RWPE2 (cell line): ENCODE measurements at regions not wholly inside any gene's neighbourhood (a gene's known extent, or its start where the extent isn't known, plus 50 kb on each side); places are given as distances from the start of the nearest gene placed in this dataset.

ENCODE experiments used
- ATAC-seq: fragments of 200-7000 bp; cut with Tn5 transposase; 3 replicates; pipeline ENCODE4 v1.9.1; 2021; ENCODE audit warnings: low read depth
- DNase-seq: peaks from one replicate; pipeline ENCODE4 v3.0.0-alpha.2; 2020; ENCODE audit warnings: low spot score
- H3K27ac ChIP-seq: fragments of 450-650 bp; 2 replicates; pipeline ENCODE4 v1.5.1; 2017; ENCODE audit warnings: mild to moderate bottlenecking; ENCODE audit not compliant: poor library complexity, severe bottlenecking
- H3K27me3 ChIP-seq: fragments of 250-450 bp; sonication (Bioruptor Pico); 2 replicates; pipeline ENCODE4 v1.5.1; 2021; ENCODE audit warnings: mild to moderate bottlenecking, moderate library complexity; ENCODE audit not compliant: insufficient read depth, poor library complexity, severe bottlenecking
- H3K36me3 ChIP-seq: fragments of 250-450 bp; sonication (Bioruptor Pico); 2 replicates; pipeline ENCODE4 v1.5.1; 2020; ENCODE audit warnings: low read depth, mild to moderate bottlenecking, moderate library complexity
- H3K4me1 ChIP-seq: fragments of 250-450 bp; sonication (Bioruptor Pico); 2 replicates; pipeline ENCODE4 v1.5.1; 2021; ENCODE audit warnings: mild to moderate bottlenecking, moderate library complexity; ENCODE audit not compliant: insufficient read depth, poor library complexity, severe bottlenecking
- H3K4me3 ChIP-seq: fragments of 250-450 bp; sonication (Bioruptor Pico); 2 replicates; pipeline ENCODE4 v1.5.1; 2021; ENCODE audit warnings: mild to moderate bottlenecking, moderate library complexity; ENCODE audit not compliant: severe bottlenecking
- H3K9me3 ChIP-seq: fragments of 250-450 bp; sonication (Bioruptor Pico); 2 replicates; pipeline ENCODE4 v1.5.1; 2021; ENCODE audit warnings: mild to moderate bottlenecking, moderate library complexity; ENCODE audit not compliant: severe bottlenecking
- CTCF ChIP-seq: fragments of 450-650 bp; IDR thresholded peaks from one replicate; pipeline ENCODE4 v1.5.1; 2017; ENCODE audit warnings: mild to moderate bottlenecking, moderate library complexity; ENCODE audit not compliant: poor library complexity, severe bottlenecking

GRCh38 chr2:103295591-103295990 is 533.8 kb downstream of the TMEM182 start:
- no peak for TF ChIP-seq CTCF
- peaks cover 55% of the 10 kb centered on the region for H3K27me3 ChIP-seq
- no peak for ATAC-seq

GRCh38 chr2:103324671-103325070 is 562.8 kb downstream of the TMEM182 start:
- DNase-seq (no peak), ATAC-seq (no peak)
- H3K9me3 ChIP-seq = no peaks in the 10 kb centered on the region
- H3K36me3 ChIP-seq = no peaks in the 10 kb centered on the region
- peaks cover 8% of the 10 kb centered on the region for H3K27me3 ChIP-seq
- no peaks in the 10 kb centered on the region for H3K4me1 ChIP-seq
- no peak overlapping the region for H3K27ac ChIP-seq
- TF ChIP-seq CTCF = no peak
- no peak overlapping the region for H3K4me3 ChIP-seq

More at GRCh38 chr2:103295591-103295990, 533.8 kb downstream of the TMEM182 start:
- no peak overlapping the region for H3K27ac ChIP-seq
- H3K36me3 ChIP-seq = no peaks in the 10 kb centered on the region
- DNase-seq = no peak
- H3K4me3 ChIP-seq = no peak overlapping the region
- H3K4me1 ChIP-seq = no peaks in the 10 kb centered on the region
- no peaks in the 10 kb centered on the region for H3K9me3 ChIP-seq

GRCh38 chr2:103327386-103327785 is 565.6 kb downstream of the TMEM182 start:
- DNase-seq (no peak), ATAC-seq (no peak)
- H3K4me1 ChIP-seq = no peaks in the 10 kb centered on the region
- H3K27me3 ChIP-seq = peaks cover 9% of the 10 kb centered on the region
- TF ChIP-seq CTCF = no peak
- H3K9me3 ChIP-seq = no peaks in the 10 kb centered on the region
- no peak overlapping the region for H3K4me3 ChIP-seq
- no peaks in the 10 kb centered on the region for H3K36me3 ChIP-seq
- no peak overlapping the region for H3K27ac ChIP-seq

- H3K27me3 ChIP-seq = peaks cover 9% of the 10 kb centered on the region
- ATAC-seq (no peak), DNase-seq (no peak)
- no peak overlapping the region for H3K4me3 ChIP-seq
- TF ChIP-seq CTCF = no peak
- no peaks in the 10 kb centered on the region for H3K4me1 ChIP-seq
- no peak overlapping the region for H3K27ac ChIP-seq
- no peaks in the 10 kb centered on the region for H3K9me3 ChIP-seq
- H3K36me3 ChIP-seq = no peaks in the 10 kb centered on the region
Measured at GRCh38 chr2:103327966-103328365, 566.1 kb downstream of the TMEM182 start.

- Histone ChIP-seq H3K27me3 (no peaks in the 10 kb centered on the region), H3K9me3 (no peaks in the 10 kb centered on the region), H3K36me3 (no peaks in the 10 kb centered on the region), H3K27ac (no peak overlapping the region), H3K4me1 (no peaks in the 10 kb centered on the region), H3K4me3 (no peak overlapping the region)
- no peak for DNase-seq
- TF ChIP-seq CTCF = no peak
- ATAC-seq = no peak
Measured at GRCh38 chr2:103335403-103335802, 573.6 kb downstream of the TMEM182 start.
